IMR-90 (cell line): ENCODE measurements at regions not wholly inside any gene's neighbourhood (a gene's known extent, or its start where the extent isn't known, plus 50 kb on each side); places are given as distances from the start of the nearest gene placed in this dataset.

Experiments used
- ATAC-seq: fragments of 200-7000 bp; cut with Tn5 transposase; 2 replicates; pipeline ENCODE4 v1.9.1; 2020; ENCODE audit warnings: low read depth, mild to moderate bottlenecking, moderate library complexity
- BruUV-seq: library from RNA; stranded (reverse); fragments of 400-500 nt; replicated peaks from 2 replicates; lab custom pipeline; 2021; lab: Mats Ljungman, UMichigan
- CTCF ChIA-PET: fragments of 300-600 bp; formaldehyde crosslinking; extraction: SDS; loops from one replicate; lab custom pipeline; 2021; ENCODE audit warnings: antibody characterized with exemption; lab: Yijun Ruan, JAX
- POLR2A ChIA-PET: fragments of 300-600 bp; sonication (Branson Sonifier 250); formaldehyde crosslinking; loops from one replicate; lab custom pipeline; 2022; ENCODE audit warnings: antibody characterized with exemption; ENCODE audit not compliant: unreplicated experiment; lab: Charles Lee
- DNase-seq: peaks from one replicate; pipeline ENCODE4 v3.0.0; 2013
- H2AFZ ChIP-seq: replicated peaks from 2 replicates; pipeline ENCODE3; 2013; ENCODE audit warnings: low read length, mild to moderate bottlenecking; ENCODE audit not compliant: poor library complexity
- H2AK5ac ChIP-seq: 2 replicates; pipeline ENCODE4 v1.6.1; 2013; ENCODE audit warnings: low read depth, low read length, inconsistent platforms
- H2AK9ac ChIP-seq: replicated peaks from 2 replicates; pipeline ENCODE3; 2013; ENCODE audit warnings: mild to moderate bottlenecking, low read depth, low read length, moderate library complexity; ENCODE audit not compliant: poor library complexity
- H2BK120ac ChIP-seq: 2 replicates; pipeline ENCODE4 v1.6.1; 2013; ENCODE audit warnings: low read depth, low read length, inconsistent platforms
- H2BK15ac ChIP-seq: 3 replicates; pipeline ENCODE4 v1.6.1; 2013; ENCODE audit warnings: low read depth, low read length, inconsistent platforms
- H2BK20ac ChIP-seq: 2 replicates; pipeline ENCODE4 v1.6.1; 2013; ENCODE audit warnings: low read depth, mild to moderate bottlenecking, inconsistent platforms, low read length, moderate library complexity
- H2BK5ac ChIP-seq: 2 replicates; pipeline ENCODE4 v1.6.1; 2013; ENCODE audit warnings: mild to moderate bottlenecking, low read depth, low read length, inconsistent platforms; ENCODE audit not compliant: poor library complexity, severe bottlenecking
- H3K14ac ChIP-seq: replicated peaks from 2 replicates; pipeline ENCODE4 v1.6.1; 2013; ENCODE audit warnings: low read depth, low read length, inconsistent platforms
- H3K18ac ChIP-seq: 2 replicates; pipeline ENCODE4 v1.6.1; 2013; ENCODE audit warnings: low read depth, low read length, control low read depth
- H3K23ac ChIP-seq: 2 replicates; pipeline ENCODE4 v1.6.1; 2013; ENCODE audit warnings: low read depth, low read length, inconsistent platforms
- H3K27ac ChIP-seq: 2 replicates; pipeline ENCODE4 v1.5.1; 2013; ENCODE audit warnings: mild to moderate bottlenecking, control low read depth, low read length; ENCODE audit not compliant: insufficient read depth
- H3K27me3 ChIP-seq: 2 replicates; pipeline ENCODE4 v1.6.1; 2013; ENCODE audit warnings: low read length; ENCODE audit not compliant: control insufficient read depth, insufficient read depth
- H3K36me3 ChIP-seq: 2 replicates; pipeline ENCODE4 v1.6.1; 2013; ENCODE audit warnings: low read length, mixed read lengths; ENCODE audit not compliant: control insufficient read depth, insufficient read depth
- H3K4ac ChIP-seq: 2 replicates; pipeline ENCODE4 v1.6.1; 2013; ENCODE audit warnings: low read depth, low read length, inconsistent platforms
- H3K4me1 ChIP-seq: 2 replicates; pipeline ENCODE4 v1.6.1; 2013; ENCODE audit warnings: low read length, mixed read lengths; ENCODE audit not compliant: control insufficient read depth, insufficient read depth
- H3K4me2 ChIP-seq: 2 replicates; pipeline ENCODE4 v1.6.1; 2013; ENCODE audit warnings: low read depth, mild to moderate bottlenecking, control low read depth, low read length, moderate library complexity
- H3K4me3 ChIP-seq: 2 replicates; pipeline ENCODE4 v1.5.1; 2013; ENCODE audit warnings: low read depth, mild to moderate bottlenecking, control low read depth, low read length, moderate library complexity; ENCODE audit not compliant: insufficient read depth
- H3K56ac ChIP-seq: 2 replicates; pipeline ENCODE4 v1.6.1; 2013; ENCODE audit warnings: low read length, inconsistent platforms; ENCODE audit not compliant: insufficient read depth; ENCODE audit errors: extremely low read depth
- H3K79me1 ChIP-seq, 2 experiments: 2 replicates each; pipeline ENCODE4 v1.6.1; 2013; ENCODE audit warnings: low read length in 2 of 2, inconsistent platforms in 1 of 2, low read depth in 1 of 2
- H3K9ac ChIP-seq: 2 replicates; pipeline ENCODE4 v1.6.1; 2013; ENCODE audit warnings: low read depth, low read length, control low read depth
- H3K9me1 ChIP-seq: 2 replicates; pipeline ENCODE4 v1.6.1; 2013; ENCODE audit warnings: low read length, inconsistent platforms; ENCODE audit not compliant: insufficient read depth
- H3K9me3 ChIP-seq: 2 replicates; pipeline ENCODE4 v1.6.1; 2013; ENCODE audit warnings: low read length; ENCODE audit not compliant: control insufficient read depth, insufficient read depth
- H4K20me1 ChIP-seq: 2 replicates; pipeline ENCODE4 v1.6.1; 2013; ENCODE audit warnings: low read length, inconsistent platforms; ENCODE audit not compliant: insufficient read depth
- H4K5ac ChIP-seq: 2 replicates; pipeline ENCODE4 v1.6.1; 2013; ENCODE audit warnings: mild to moderate bottlenecking, low read depth, low read length, control low read depth
- H4K8ac ChIP-seq, 2 experiments: 2 replicates each; pipeline ENCODE4 v1.6.1; 2013; ENCODE audit warnings: low read depth in 2 of 2, low read length in 2 of 2, control low read depth in 1 of 2, inconsistent platforms in 1 of 2
- H4K91ac ChIP-seq: 2 replicates; pipeline ENCODE4 v1.6.1; 2013; ENCODE audit warnings: low read depth, low read length, inconsistent platforms; ENCODE audit not compliant: insufficient read depth
- BHLHE40 ChIP-seq: fragments of 150-350 bp; IDR thresholded peaks from 2 replicates; pipeline ENCODE4 v1.6.1; 2016; ENCODE audit warnings: mild to moderate bottlenecking, low read depth, low read length
- SMC3 ChIP-seq: fragments of 150-350 bp; IDR thresholded peaks from 2 replicates; pipeline ENCODE4 v1.6.1; 2016; ENCODE audit warnings: low read depth, mild to moderate bottlenecking, antibody characterized with exemption, low read length, moderate library complexity
- WGBS, 2 experiments: methylation state at CpG; one replicate each; pipeline versions ENCODE4 v1.1.5 to v1.1.7; 2013; ENCODE audit warnings: missing lambda C conversion rate in 2 of 2; ENCODE audit not compliant: insufficient read length in 1 of 2; ENCODE audit errors: extremely low coverage in 2 of 2; 5-methylcytosine and 5-hydroxymethylcytosine counted together
- dilution Hi-C: fragments of 300-500 bp; cut with HindIII; formaldehyde crosslinking; loops from one replicate; pipeline ENCODE4 v1.14.3; 2018; ENCODE audit warnings: low sequenced_read_pairs; ENCODE audit not compliant: unreplicated experiment
- in situ Hi-C: fragments of 300-500 bp; cut with MboI; formaldehyde crosslinking; loops from 3 replicates; pipeline ENCODE4 v1.14.3; 2019; ENCODE audit warnings: low sequenced_read_pairs, inconsistent platforms, mixed read lengths
- intact Hi-C: fragments of 100-400 bp; cut with micrococcal nuclease; formaldehyde crosslinking; loops from 2 replicates; pipeline ENCODE4 v1.10.0; 2022

GRCh38 chr11:109654091-109654490 is 232.1 kb downstream of the C11orf87 start:
- H2BK120ac ChIP-seq, result no peak overlapping the region
- H4K91ac ChIP-seq, result no peak overlapping the region
- H2AK9ac ChIP-seq, result no peak overlapping the region
- WGBS, 2 experiments, result no CpG with 5 or more reads among the region's 2 CpGs
- no peak overlapping the region for H3K4me2 ChIP-seq
- H3K79me1 ChIP-seq, result no peaks in the 10 kb centered on the region
- H3K27me3 ChIP-seq, result no peaks in the 10 kb centered on the region
- ATAC-seq, result no peak
- no peak overlapping the region for H3K27ac ChIP-seq
- H2AK5ac ChIP-seq, result no peak overlapping the region
- no peaks in the 10 kb centered on the region for H3K9me1 ChIP-seq
- H4K20me1 ChIP-seq, result no peaks in the 10 kb centered on the region
- TF ChIP-seq SMC3 (no peak), BHLHE40 (no peak)
- H2BK5ac ChIP-seq, result no peak overlapping the region
- H4K8ac ChIP-seq, result no peak overlapping the region
- no peak overlapping the region for H3K4ac ChIP-seq
- in situ Hi-C loops, result no loop called here
- intact Hi-C loops, result no loop called here
- BruUV-seq, result no TSS peak
- no peak overlapping the region for H3K9ac ChIP-seq
- H3K9me3 ChIP-seq, result no peaks in the 10 kb centered on the region
- ChIA-PET CTCF (no interaction called here), POLR2A (no interaction called here)
- no peak overlapping the region for H3K18ac ChIP-seq
- no peak overlapping the region for H2AFZ ChIP-seq
- no peak overlapping the region for H2BK15ac ChIP-seq
- H3K4me1 ChIP-seq, result no peaks in the 10 kb centered on the region
- H3K23ac ChIP-seq, result no peak overlapping the region
- no peak overlapping the region for H3K14ac ChIP-seq
- H3K36me3 ChIP-seq, result no peaks in the 10 kb centered on the region
- no peak for DNase-seq
- dilution Hi-C loops, result no loop called here
- no peak overlapping the region for H3K56ac ChIP-seq
- H3K4me3 ChIP-seq, result no peak overlapping the region
- H2BK20ac ChIP-seq, result no peak overlapping the region
- no peak overlapping the region for H4K5ac ChIP-seq
